Tibial artery (tissue), 4 donors: ENCODE measurements at regions not wholly inside any gene's neighbourhood (a gene's known extent, or its start where the extent isn't known, plus 50 kb on each side); places are given as distances from the start of the nearest gene placed in this dataset.

Experiments used
- DNase-seq, 2 donors: peaks; one replicate each; pipeline ENCODE4 v3.0.0-alpha.2; 2019
- H3K27ac ChIP-seq, 2 donors: fragments of 200-600 bp; sonication (generic) in 1 of 2; 1 replicate in 1 of 2; 2 replicates in 1 of 2; pipeline ENCODE4 v1.5.1; 2018 to 2019; ENCODE audit warnings: mild to moderate bottlenecking in 1 of 2
- H3K27me3 ChIP-seq, 2 donors: fragments of 200-600 bp; sonication (generic) in 1 of 2; one replicate each; pipeline versions ENCODE4 v1.5.1 to v1.6.0; 2016 to 2019
- H3K36me3 ChIP-seq, 3 donors: fragments of 200-600 bp; sonication (generic) in 2 of 3; one replicate each; pipeline ENCODE4 v1.5.1; 2016 to 2019; ENCODE audit warnings: mild to moderate bottlenecking in 2 of 3
- H3K4me1 ChIP-seq, 4 donors: fragments of 200-600 bp; sonication (generic) in 2 of 4; 1 replicate in 3 of 4; 2 replicates in 1 of 4; pipeline ENCODE4 v1.5.1; 2016 to 2019
- H3K4me3 ChIP-seq, 2 donors: fragments of 200-600 bp; sonication (generic) in 1 of 2; 1 replicate in 1 of 2; 2 replicates in 1 of 2; pipeline ENCODE4 v1.5.1; 2018 to 2019; ENCODE audit warnings: mild to moderate bottlenecking in 2 of 2
- H3K9me3 ChIP-seq, 3 donors: fragments of 200-600 bp; sonication (generic) in 1 of 3; one replicate each; pipeline ENCODE4 v1.5.1; 2016 to 2019
- CTCF ChIP-seq, 2 experiments: fragments of 200-600 bp in 1 of 2; fragments of 450-650 bp in 1 of 2; IDR thresholded peaks; one replicate each; pipeline ENCODE4 v1.5.1; 2017 to 2019; ENCODE audit warnings: antibody characterized with exemption in 2 of 2, mild to moderate bottlenecking in 1 of 2, moderate library complexity in 1 of 2
- intact Hi-C: fragments of 100-400 bp; cut with DNase I; formaldehyde crosslinking; loops from one replicate; pipeline ENCODE4 v1.15.0; 2023; ENCODE audit warnings: low total_unique reads

- Histone ChIP-seq H3K4me1 (no peaks in the 10 kb centered on the region), H3K9me3 (no peaks in the 10 kb centered on the region), H3K27ac (no peak overlapping the region), H3K36me3 (no peaks in the 10 kb centered on the region), H3K4me3 (no peak overlapping the region), H3K27me3 (no peaks in the 10 kb centered on the region)
- intact Hi-C loops: no loop called here
- no peak for DNase-seq
- no peak for TF ChIP-seq CTCF (IDR thresholded peaks at IDR 0.05)
Measured at GRCh38 chr18:67428805-67429204, 87.7 kb downstream of the DSEL start.

DNA sequence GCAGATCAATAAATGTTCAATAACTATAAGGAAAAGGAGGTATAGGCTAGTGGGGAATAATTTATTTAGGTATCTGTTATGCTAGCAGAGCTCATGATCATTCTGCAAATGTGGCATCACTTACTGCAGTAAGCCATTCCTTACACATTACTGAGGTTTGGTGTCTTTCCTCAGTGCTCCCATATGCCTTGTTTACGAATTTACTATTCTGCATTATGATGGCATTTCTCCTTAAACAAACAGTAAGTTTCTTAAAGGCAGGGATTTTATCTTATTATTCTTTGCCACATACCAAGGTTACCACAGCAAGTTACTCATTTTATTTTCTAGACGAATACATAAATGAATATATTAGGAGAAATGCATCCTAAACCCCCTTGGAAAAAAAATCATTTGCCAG is 88.4 kb downstream of the DSEL start:
- intact Hi-C loops: no loop called here
- H3K9me3 ChIP-seq: no peaks in the 10 kb centered on the region
- no peaks in the 10 kb centered on the region for H3K4me1 ChIP-seq
- no peaks in the 10 kb centered on the region for H3K27me3 ChIP-seq
- TF ChIP-seq CTCF (IDR thresholded peaks at IDR 0.05): no peak
- no peak overlapping the region for H3K4me3 ChIP-seq
- no peak for DNase-seq
- H3K27ac ChIP-seq: no peak overlapping the region
- H3K36me3 ChIP-seq: no peaks in the 10 kb centered on the region

DNA sequence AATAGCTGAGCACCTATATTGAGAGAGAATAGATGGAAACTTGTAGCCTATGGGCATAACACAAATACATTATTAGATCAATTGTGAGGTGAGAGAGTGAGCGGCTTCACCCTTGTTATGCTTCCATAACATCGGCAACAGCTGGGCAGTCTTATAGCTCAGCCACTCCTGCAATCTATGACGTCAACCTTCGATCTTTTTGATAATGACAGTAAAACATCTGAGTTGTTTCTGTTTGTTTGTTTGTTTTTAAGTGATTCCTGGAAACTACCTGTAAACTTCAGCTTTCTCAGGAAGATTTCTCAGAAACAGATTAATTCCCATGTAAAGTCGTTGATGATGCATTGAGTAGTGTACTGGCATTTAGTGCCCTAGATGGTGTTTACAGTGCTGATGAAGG is 90.0 kb downstream of the DSEL start:
- Histone ChIP-seq H3K4me3 (no peak overlapping the region), H3K27me3 (no peaks in the 10 kb centered on the region), H3K27ac (no peak overlapping the region), H3K36me3 (no peaks in the 10 kb centered on the region), H3K4me1 (no peaks in the 10 kb centered on the region), H3K9me3 (no peaks in the 10 kb centered on the region)
- intact Hi-C loops: no loop called here
- no peak for DNase-seq
- TF ChIP-seq CTCF (IDR thresholded peaks at IDR 0.05): no peak

DNA sequence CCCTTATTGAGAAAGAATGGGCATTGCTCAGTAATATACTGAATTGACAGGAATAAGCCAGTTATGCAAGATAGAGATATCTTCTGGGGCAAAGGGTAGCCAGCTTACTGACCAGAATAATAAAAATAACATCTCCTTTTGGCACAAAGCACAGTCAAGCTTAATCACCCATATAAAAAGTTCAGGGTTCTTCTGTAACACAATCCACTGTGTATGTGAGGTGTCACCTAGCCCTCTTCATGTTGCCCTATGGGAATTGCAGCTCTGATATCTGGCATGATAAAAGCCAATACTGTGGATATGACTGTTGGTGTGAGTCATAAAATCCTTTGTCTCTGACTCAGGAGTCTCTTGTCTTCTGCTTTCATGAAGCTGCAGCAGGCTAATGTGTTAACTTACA is 90.8 kb downstream of the DSEL start:
- Histone ChIP-seq H3K27ac (no peak overlapping the region), H3K36me3 (no peaks in the 10 kb centered on the region), H3K4me1 (no peaks in the 10 kb centered on the region), H3K4me3 (no peak overlapping the region), H3K9me3 (no peaks in the 10 kb centered on the region), H3K27me3 (no peaks in the 10 kb centered on the region)
- intact Hi-C loops: no loop called here
- no peak for TF ChIP-seq CTCF (IDR thresholded peaks at IDR 0.05)
- no peak for DNase-seq

DNA sequence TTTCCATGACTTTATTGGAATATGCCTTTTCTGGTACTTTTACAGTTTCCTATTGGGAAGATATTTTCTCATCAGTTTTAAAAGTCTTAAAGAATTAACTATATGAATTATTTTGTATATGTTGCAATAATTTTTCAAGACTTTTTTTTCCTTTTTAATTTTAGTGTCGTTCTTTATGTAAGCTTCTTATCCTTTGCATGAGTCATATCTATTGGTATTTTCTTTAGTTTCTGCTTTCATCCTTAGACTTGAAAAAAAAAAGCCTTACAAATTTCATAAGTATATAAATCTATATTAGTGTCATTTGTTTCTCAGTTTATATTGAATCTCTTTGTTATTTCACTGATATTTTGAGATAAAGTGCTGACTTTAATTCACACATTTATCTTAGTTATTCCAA is 94.9 kb downstream of the DSEL start:
- H3K4me1 ChIP-seq: no peaks in the 10 kb centered on the region

More for the DNA sequence above, 94.9 kb downstream of the DSEL start:
- TF ChIP-seq CTCF (IDR thresholded peaks at IDR 0.05): no peak
- intact Hi-C loops: no loop called here
- Histone ChIP-seq H3K27me3 (no peaks in the 10 kb centered on the region), H3K9me3 (no peaks in the 10 kb centered on the region), H3K36me3 (no peaks in the 10 kb centered on the region), H3K27ac (no peak overlapping the region), H3K4me3 (no peak overlapping the region)
- DNase-seq: no peak
